ENCODE measurements at regions not wholly inside any gene's neighbourhood (a gene's known extent, or its start where the extent isn't known, plus 50 kb on each side); places are given as distances from the start of the nearest gene placed in this dataset.
"Not testable (repeated sequence)": the region's sequence is repeated elsewhere in the genome, so short reads cannot be mapped to it uniquely, and the experiment has no call there.

- no peak for TF ChIP-seq ZNF274 (IDR thresholded peaks at IDR 0.05; ENCODE audit: insufficient read depth, insufficient read length)
- TF ChIP-seq PAX8 (IDR thresholded peaks at IDR 0.05), result no peak
- no peak for TF ChIP-seq PAX5 (IDR thresholded peaks at IDR 0.05; ENCODE audit: borderline replicate concordance, low read depth, low read length)
- TF ChIP-seq NFYB (IDR thresholded peaks at IDR 0.05; ENCODE audit: insufficient read depth, low read depth, low read length), result no peak
- TF ChIP-seq ATF7 (IDR thresholded peaks at IDR 0.05; ENCODE audit: low read depth), result no peak
- TF ChIP-seq LARP7 (IDR thresholded peaks at IDR 0.05), result no peak
- TF ChIP-seq ZNF592 (IDR thresholded peaks at IDR 0.05), result no peak
- TF ChIP-seq FOXM1 (IDR thresholded peaks at IDR 0.05; ENCODE audit: low read depth, low read length), result no peak
- TF ChIP-seq YBX1 (IDR thresholded peaks at IDR 0.05), result no peak
Measured at GRCh38 chr4:183377491-183377890, 55.3 kb upstream of the CLDN24 start (continued).

GRCh38 chr4:183378347-183378746, 56.1 kb upstream of the CLDN24 start:
- H3K9me3 ChIP-seq (replicated peaks; ENCODE audit: control insufficient read depth, insufficient read depth, low read length); BruUV-seq (replicated peaks); H3K4me3 ChIP-seq; in situ Hi-C loops (cut with MboI); H3K4me2 ChIP-seq (ENCODE audit: control insufficient read depth, insufficient read depth); SMC1A ChIA-PET (ENCODE audit: uncharacterized antibody, unreplicated experiment); H3K79me2 ChIP-seq (ENCODE audit: control insufficient read depth, insufficient read depth, low read length); H3K27ac ChIP-seq (ENCODE audit: control insufficient read depth, insufficient read depth); H3K36me3 ChIP-seq (ENCODE audit: control insufficient read depth in 2 of 2, insufficient read depth in 2 of 2, low read length in 1 of 2); H3K9ac ChIP-seq (ENCODE audit: control insufficient read depth, insufficient read depth, low read length); FAIRE-seq; CTCF ChIA-PET; ATAC-seq; RAD21 ChIA-PET (ENCODE audit: unreplicated experiment); H2AFZ ChIP-seq (ENCODE audit: control insufficient read depth, low read depth, low read length); intact Hi-C loops (cut with micrococcal nuclease; ENCODE audit: unreplicated experiment); DNase-seq (ENCODE audit: low read depth, low spot score); H4K20me1 ChIP-seq (ENCODE audit: control insufficient read depth, insufficient read depth); H3K27me3 ChIP-seq (replicated peaks in 1 of 2; ENCODE audit: control insufficient read depth in 2 of 2, insufficient read depth in 2 of 2, low read length in 1 of 2); POLR2A ChIA-PET; H3K4me1 ChIP-seq (ENCODE audit: control insufficient read depth, insufficient read depth, low read length): not testable (repeated sequence)
- 2% methylated on average over 7 of the region's 7 CpGs for WGBS (ENCODE audit: insufficient coverage, insufficient replicate concordance, low lambda C conversion rate, missing lambda C conversion rate)

Data from GM12878 (cell line).